Mesothelial cell of epicardium (in vitro differentiated cells): ENCODE measurements at regions not wholly inside any gene's neighbourhood (a gene's known extent, or its start where the extent isn't known, plus 50 kb on each side); places are given as distances from the start of the nearest gene placed in this dataset.

Experiments
- DNase-seq, 2 experiments: peaks; one replicate each; pipeline ENCODE4 v3.0.0; 2021; ENCODE audit warnings: low spot score in 2 of 2; ENCODE audit not compliant: unreplicated experiment in 2 of 2
- H3K27ac Mint-ChIP-seq: 2 replicates; pipeline ENCODE4 v1.8.0; 2021; ENCODE audit warnings: mixed read lengths
- H3K27me3 Mint-ChIP-seq: 2 replicates; pipeline ENCODE4 v1.8.0; 2021; ENCODE audit warnings: low read depth, mixed read lengths
- H3K36me3 Mint-ChIP-seq: 2 replicates; pipeline ENCODE4 v1.8.0; 2021; ENCODE audit warnings: mixed read lengths
- H3K4me1 Mint-ChIP-seq: 2 replicates; pipeline ENCODE4 v1.8.0; 2021; ENCODE audit warnings: mixed read lengths
- H3K4me3 Mint-ChIP-seq: 2 replicates; pipeline ENCODE4 v1.8.0; 2021; ENCODE audit warnings: mild to moderate bottlenecking, moderate library complexity, mixed read lengths
- H3K9me3 Mint-ChIP-seq: 2 replicates; pipeline ENCODE4 v1.8.0; 2021; ENCODE audit warnings: mixed read lengths
- CTCF ChIP-seq: fragments of 200-600 bp; sonication (generic); IDR thresholded peaks from one replicate; pipeline ENCODE4 v1.5.0; 2021; ENCODE audit warnings: antibody characterized with exemption; ENCODE audit not compliant: unreplicated experiment

DNA sequence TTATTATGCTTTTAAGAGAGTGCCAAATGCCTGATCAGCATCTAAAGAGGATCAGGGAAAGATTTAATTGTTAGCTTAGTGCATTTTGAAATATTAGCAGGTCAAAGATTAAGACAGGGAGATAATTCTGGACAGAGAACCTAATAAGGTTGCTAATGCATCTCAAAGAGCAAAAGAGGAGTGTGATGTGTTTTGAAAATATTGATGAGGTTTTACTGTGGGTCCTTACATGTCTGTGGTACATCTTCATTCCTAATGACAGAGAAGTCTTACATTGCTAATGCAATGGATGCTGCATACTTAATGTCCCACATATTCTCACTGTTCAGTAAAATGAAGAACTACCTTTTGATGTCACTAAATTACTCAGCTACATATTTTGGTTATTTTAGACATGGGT lies 154.1 kb downstream of the TAF11L14 start:
- no peak for TF ChIP-seq CTCF
- DNase-seq = no peak
- Mint-ChIP-seq H3K27ac (no peak overlapping the region), H3K27me3 (no peaks in the 10 kb centered on the region), H3K36me3 (no peaks in the 10 kb centered on the region), H3K4me3 (no peak overlapping the region), H3K9me3 (no peaks in the 10 kb centered on the region), H3K4me1 (no peaks in the 10 kb centered on the region)

- Mint-ChIP-seq H3K27me3 (peaks cover 3% of the 10 kb centered on the region), H3K4me3 (no peak overlapping the region), H3K27ac (no peak overlapping the region), H3K36me3 (no peaks in the 10 kb centered on the region), H3K9me3 (no peaks in the 10 kb centered on the region), H3K4me1 (peaks cover 9% of the 10 kb centered on the region)
- no peak for DNase-seq
- no peak for TF ChIP-seq CTCF
These were observed 159.9 kb downstream of the TAF11L14 start for GRCh38 chr5:17794201-17794600.

GRCh38 chr5:17794815-17795214 lies 160.6 kb downstream of the TAF11L14 start:
- Mint-ChIP-seq H3K4me3 (no peak overlapping the region), H3K9me3 (no peaks in the 10 kb centered on the region), H3K27ac (no peak overlapping the region), H3K36me3 (no peaks in the 10 kb centered on the region), H3K27me3 (peaks cover 5% of the 10 kb centered on the region), H3K4me1 (peaks cover 9% of the 10 kb centered on the region)
- DNase-seq = no peak
- no peak for TF ChIP-seq CTCF

GRCh38 chr5:17796142-17796541 lies 161.9 kb downstream of the TAF11L14 start:
- peaks cover 5% of the 10 kb centered on the region for H3K27me3 Mint-ChIP-seq
- no peaks in the 10 kb centered on the region for H3K9me3 Mint-ChIP-seq
- H3K4me1 Mint-ChIP-seq = peaks cover 9% of the 10 kb centered on the region
- no peak overlapping the region for H3K27ac Mint-ChIP-seq
- DNase-seq = no peak
- no peaks in the 10 kb centered on the region for H3K36me3 Mint-ChIP-seq
- no peak for TF ChIP-seq CTCF
- H3K4me3 Mint-ChIP-seq = no peak overlapping the region

GRCh38 chr5:17796757-17797396 lies 162.6 kb downstream of the TAF11L14 start:
- Mint-ChIP-seq H3K36me3 (no peaks in the 10 kb centered on the region), H3K4me3 (no peak overlapping the region), H3K27me3 (peaks cover 5% of the 10 kb centered on the region), H3K27ac (no peak overlapping the region), H3K9me3 (no peaks in the 10 kb centered on the region), H3K4me1 (peaks cover 9% of the 10 kb centered on the region)
- no peak for TF ChIP-seq CTCF
- DNase-seq = no peak

- Mint-ChIP-seq H3K4me1 (peaks cover 17% of the 10 kb centered on the region), H3K36me3 (no peaks in the 10 kb centered on the region), H3K9me3 (no peaks in the 10 kb centered on the region), H3K4me3 (no peak overlapping the region), H3K27ac (no peak overlapping the region), H3K27me3 (peaks cover 5% of the 10 kb centered on the region)
- DNase-seq = no peak
- TF ChIP-seq CTCF = no peak
These were observed 165.3 kb downstream of the TAF11L14 start for GRCh38 chr5:17799521-17799920.
